Astrocyte (in vitro differentiated cells and primary cell): ENCODE measurements at regions not wholly inside any gene's neighbourhood (a gene's known extent, or its start where the extent isn't known, plus 50 kb on each side); places are given as distances from the start of the nearest gene placed in this dataset.

ENCODE experiments used
- EZH2 ChIP-seq: IDR thresholded peaks from 2 replicates; pipeline ENCODE4 v1.6.1; 2012; ENCODE audit warnings: mild to moderate bottlenecking, low read length, inconsistent platforms; ENCODE audit not compliant: insufficient read depth
- TF ChIP-seq, protein P1 (sequence below): IDR thresholded peaks from 2 replicates; pipeline ENCODE4 v1.5.1; 2011; ENCODE audit warnings: low read depth, mild to moderate bottlenecking, inconsistent platforms, low read length, moderate library complexity; ENCODE audit not compliant: insufficient read depth

GRCh38 chr9:23438299-23438907 lies 387.6 kb downstream of the ELAVL2 start:
- TF ChIP-seq, protein P1, sequence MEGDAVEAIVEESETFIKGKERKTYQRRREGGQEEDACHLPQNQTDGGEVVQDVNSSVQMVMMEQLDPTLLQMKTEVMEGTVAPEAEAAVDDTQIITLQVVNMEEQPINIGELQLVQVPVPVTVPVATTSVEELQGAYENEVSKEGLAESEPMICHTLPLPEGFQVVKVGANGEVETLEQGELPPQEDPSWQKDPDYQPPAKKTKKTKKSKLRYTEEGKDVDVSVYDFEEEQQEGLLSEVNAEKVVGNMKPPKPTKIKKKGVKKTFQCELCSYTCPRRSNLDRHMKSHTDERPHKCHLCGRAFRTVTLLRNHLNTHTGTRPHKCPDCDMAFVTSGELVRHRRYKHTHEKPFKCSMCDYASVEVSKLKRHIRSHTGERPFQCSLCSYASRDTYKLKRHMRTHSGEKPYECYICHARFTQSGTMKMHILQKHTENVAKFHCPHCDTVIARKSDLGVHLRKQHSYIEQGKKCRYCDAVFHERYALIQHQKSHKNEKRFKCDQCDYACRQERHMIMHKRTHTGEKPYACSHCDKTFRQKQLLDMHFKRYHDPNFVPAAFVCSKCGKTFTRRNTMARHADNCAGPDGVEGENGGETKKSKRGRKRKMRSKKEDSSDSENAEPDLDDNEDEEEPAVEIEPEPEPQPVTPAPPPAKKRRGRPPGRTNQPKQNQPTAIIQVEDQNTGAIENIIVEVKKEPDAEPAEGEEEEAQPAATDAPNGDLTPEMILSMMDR = no peak
- no peak for TF ChIP-seq EZH2
